Left kidney (tissue), 1 donor: ENCODE measurements at regions not wholly inside any gene's neighbourhood (a gene's known extent, or its start where the extent isn't known, plus 50 kb on each side); places are given as distances from the start of the nearest gene placed in this dataset.
"Not testable (repeated sequence)": the region's sequence is repeated elsewhere in the genome, so short reads cannot be mapped to it uniquely, and the experiment has no call there.

Source experiments
- DNase-seq: peaks from one replicate; pipeline ENCODE4 v3.0.0-alpha.2; 2013

DNA sequence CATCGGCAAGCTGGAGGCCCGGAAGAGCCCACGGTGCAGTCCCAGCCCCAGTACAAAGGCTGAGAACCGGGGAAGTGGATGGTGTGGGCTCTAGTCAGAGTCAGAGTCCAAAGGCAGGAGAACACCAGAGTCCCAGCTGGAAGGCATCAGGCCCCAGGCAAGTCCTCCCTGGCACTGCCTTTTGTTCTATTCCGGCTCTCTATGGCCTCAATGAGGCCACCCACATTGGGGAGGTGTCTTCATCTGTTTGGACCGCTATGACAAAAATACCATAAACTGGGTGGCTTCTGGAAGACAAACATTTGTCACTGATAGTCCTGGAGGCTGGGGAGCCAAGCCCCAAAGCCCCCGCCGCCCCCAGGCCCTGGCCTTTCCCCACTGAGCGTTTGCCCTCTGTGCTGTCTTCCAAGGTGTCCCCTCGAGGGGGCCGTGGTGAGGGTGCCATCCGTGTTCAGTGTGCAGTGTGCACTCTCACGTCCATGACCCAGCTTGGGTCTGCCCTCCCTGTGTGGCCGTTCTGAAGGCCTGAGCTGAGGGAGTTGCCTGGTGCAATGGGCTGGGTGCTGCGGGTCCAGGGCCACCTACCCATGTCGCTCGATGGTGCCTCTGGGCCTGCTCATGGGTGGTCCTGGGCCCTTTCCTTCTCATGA is 99.1 kb upstream of the PPP1R26 start:
- DNase-seq: no peak

DNA sequence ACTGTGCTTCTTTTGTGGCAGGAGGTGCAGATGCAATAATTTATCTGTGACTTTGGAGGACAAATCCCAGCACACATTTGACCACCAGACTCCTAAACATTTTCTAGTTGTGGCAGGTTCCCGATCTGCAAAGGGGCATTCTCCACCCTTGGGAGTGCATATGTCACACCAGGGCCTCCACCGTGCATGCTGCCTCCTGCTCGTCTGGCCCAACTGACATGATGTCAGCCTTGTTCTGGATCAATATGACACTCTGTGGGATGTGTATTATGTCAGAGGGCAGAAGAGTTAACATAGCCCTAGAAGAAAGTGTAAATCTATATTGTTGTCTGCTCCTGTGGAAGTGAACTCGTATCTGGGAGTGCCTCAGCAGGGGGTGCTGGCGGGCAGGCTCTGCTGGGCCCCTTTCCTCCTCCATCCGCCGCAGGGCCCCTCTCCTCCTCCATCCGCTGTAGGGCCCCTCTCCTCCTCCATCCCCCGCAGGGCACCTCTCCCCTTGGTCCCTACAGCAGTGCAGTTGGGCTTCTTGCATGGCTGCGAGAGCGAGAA is 97.7 kb upstream of the PPP1R26 start:
- no peak for DNase-seq

DNA sequence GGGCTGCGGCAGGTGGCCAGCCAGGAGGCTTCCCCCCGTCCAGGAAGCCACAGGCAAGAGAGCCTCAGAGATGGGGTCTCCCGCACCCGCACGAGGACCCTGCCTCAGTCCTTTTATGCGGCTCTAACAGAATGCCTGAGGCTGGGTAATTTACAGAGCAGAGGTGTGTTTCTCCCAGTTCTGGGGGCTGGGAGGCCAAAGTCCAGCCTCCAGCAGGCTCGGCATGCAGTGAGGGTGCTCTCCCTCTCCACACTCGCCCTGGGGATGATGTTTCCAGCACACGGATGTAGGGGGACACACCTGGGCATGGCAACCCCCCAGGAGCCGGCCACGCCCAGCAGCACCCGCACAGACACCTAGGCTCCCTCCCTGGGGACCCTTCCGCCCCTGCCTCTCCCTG is 95.4 kb upstream of the PPP1R26 start:
- no peak for DNase-seq

DNA sequence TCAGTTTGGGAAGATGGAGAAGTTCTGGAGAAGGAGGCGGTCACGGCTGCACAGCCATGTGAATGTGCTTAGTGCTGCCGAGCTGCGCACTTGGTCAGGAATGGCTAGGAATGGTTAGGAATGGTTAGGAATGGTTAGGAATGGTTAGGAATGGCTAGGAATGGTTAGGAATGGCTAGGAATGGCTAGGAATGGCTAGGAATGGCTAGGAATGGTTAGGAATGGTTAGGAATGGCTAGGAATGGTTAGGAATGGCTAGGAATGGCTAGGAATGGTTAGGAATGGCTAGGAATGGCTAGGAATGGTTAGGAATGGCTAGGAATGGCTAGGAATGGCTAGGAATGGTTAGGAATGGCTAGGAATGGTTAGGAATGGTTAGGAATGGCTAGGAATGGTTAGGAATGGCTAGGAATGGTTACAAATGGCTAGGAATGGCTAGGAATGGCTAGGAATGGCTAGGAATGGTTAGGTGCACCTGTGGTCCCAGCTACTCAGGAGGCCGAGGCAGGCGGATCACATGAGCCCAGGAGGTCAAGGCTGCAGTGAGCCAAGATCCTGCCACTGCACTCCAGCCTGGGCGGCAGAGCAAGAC is 94.7 kb upstream of the PPP1R26 start:
- DNase-seq: not testable (repeated sequence)

DNA sequence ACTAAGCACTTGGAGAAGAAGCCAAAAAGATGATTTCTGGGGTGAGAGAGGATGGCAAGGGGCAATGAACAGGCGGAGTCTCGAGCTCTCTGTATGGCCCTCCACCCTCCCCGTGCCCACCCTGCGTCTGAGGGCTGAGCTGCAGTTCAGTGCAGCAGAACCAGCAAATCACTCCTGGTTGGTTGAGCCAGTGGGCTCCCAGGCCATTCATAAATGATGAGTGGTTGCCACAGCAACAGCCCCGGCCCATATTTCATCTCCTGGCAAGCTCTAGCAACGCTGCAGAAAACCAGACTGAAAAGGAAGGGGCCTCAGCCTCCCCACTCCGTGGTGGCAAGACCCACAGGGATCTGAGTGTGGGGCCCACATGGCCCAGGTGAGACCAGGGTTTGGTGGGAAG is 93.8 kb upstream of the PPP1R26 start:
- DNase-seq: no peak

DNA sequence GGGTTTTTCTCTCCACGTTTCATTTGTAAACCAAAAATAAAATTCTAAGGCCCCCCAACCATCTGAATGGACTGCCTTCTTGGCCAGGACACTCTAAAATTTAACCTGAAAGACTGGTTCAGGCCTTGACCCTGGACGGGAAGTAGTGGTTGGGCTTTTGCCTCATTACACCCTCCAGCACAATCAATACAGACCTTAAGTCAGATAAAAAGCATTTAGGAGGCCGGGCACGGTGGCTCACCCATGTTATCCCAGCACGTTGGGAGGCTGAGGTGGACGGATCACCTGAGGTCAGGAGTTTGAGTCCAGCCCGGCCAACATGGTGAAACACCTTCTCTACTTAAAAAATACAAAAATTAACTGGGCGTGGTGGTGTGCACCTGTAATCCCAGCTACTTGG is 91.6 kb upstream of the PPP1R26 start:
- no peak for DNase-seq

DNA sequence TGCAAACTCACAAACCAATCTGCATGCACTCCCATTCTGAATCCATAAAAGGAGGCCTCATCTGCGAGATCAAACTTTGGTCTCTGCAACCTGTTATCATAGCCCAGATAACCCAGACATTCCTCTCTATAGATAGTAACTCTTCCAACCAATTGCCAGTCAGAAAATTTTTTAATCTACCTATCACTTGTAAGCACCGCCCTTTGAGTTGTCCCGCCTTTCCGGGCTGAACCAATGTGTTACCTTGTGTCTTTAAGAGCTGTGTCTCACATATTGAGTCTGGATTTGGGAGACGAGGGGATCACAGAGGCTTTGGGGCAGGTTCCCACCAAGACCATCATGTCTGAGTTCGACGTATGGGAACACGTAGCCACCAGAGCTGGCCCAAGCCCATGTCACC is 91.1 kb upstream of the PPP1R26 start:
- no peak for DNase-seq

DNA sequence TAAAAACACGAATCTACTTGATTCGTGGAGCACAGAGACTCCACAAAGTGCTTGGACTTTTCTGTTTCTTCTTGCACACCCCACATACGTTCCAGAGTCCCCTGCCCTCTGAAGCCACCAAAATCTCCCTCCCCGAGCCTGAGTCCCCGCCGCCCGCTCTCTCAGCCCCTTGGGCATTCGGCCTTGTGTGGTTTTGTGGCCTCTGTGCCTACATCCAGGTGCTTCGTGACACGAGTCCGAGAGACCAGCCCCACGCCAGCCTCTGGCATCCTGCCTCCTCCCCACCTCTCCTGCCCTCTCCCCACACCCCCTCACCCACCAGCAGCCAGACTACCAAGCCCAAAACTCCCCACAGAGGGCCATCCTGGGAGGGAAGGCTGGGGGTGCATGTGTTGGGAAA is 87.8 kb upstream of the PPP1R26 start:
- no peak for DNase-seq

DNA sequence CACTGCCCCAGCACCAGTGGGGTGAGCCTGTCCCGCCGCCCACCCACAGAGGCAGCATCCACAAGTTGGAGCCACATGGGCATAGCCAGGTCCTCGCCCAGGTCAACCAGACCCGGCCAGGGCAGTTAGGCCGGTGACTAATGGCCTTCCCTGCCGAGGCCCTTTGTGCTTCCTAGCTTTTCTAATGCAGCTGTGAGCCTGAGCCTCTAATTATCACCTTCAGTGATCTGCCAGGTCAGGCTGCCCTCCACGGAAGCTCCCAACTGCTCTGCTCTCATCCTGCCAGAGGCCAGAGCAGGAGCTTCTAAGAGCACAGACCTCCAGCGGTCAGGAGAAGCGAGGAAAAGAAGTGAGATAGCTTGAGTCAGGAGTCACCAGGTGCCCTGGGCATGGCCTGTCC is 87.1 kb upstream of the PPP1R26 start:
- no peak for DNase-seq

DNA sequence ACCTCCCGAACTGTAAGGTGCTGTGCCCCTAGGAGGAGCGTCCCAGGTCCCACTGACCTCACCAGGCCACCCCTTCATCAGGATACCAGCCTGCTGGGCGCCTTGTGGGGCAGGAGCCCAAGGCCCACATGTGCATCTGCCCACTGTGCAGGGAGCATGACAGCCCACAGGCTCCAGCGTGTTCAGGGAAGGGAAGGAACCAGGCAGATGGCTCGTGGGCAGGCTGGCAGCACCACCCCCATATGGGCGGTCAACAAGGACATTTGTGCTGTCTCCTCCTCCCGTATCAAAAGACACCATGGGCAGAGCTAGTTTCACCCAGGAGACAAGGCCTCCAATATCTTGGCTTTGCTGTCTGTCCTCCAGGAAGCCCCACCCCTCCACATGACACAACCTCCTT is 85.5 kb upstream of the PPP1R26 start:
- DNase-seq: no peak

DNA sequence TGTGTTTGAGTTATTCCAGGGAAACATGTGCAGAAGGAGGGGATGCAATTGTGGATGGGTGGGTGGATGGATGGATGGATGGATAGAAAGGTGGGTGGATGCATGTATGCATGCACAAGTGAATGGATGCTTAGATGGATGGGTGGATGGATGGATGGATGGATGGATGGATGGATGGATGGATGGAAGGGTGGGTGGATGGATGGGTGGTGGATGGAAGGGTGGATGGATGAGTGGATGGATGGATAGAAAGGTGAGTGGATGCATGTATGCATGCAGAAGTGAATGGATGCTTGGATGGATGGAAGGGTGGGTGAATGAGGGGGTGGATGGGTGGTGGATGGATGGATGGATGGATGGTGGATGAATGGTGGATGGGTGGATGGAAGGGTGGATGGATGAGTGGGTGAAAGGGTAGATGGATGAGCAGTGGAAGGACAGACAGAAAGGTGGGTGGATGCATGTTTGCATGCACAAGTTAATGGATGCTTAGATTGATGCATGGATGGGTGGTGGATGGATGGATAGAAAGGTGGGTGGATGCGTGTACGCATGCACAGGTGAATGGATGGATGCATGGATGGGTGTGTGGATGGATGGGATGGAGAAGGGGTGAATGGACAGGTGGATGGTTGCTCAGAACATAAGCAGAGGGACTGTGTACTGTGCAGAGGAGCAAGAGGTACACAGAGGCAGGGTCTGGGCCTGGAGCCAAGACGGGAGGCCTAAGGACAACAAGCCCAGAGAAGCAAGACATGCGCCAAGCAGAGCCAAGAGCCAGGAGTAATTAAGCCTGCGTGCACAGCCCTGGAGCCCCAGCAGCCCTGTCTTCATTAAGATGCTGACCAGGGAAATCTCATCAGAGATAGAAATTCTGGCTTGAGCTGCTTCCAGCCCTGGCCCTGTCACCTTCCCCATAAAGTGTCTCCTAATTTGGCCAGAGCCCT is 84.6 kb upstream of the PPP1R26 start:
- no peak for DNase-seq

DNA sequence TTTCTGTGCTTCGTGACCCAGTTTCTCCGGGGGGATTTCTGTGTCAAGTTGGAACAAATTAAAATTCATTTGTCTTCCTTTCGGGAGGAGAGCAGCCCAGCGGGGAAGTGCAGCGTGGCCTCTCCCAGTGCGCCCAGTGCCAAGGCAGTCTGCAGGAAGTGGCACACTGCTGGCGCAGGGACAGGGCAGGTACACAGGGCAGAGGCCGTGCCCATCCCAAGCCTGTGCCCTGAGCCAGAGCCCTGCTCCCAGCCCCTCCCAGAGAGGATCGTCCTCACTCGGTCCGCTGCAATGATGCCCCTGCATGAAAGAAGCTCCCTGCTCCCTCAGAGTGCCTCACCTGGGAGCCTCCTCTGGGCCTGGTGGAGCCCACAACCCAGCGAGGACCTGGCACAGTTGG is 82.4 kb upstream of the PPP1R26 start:
- DNase-seq: no peak

DNA sequence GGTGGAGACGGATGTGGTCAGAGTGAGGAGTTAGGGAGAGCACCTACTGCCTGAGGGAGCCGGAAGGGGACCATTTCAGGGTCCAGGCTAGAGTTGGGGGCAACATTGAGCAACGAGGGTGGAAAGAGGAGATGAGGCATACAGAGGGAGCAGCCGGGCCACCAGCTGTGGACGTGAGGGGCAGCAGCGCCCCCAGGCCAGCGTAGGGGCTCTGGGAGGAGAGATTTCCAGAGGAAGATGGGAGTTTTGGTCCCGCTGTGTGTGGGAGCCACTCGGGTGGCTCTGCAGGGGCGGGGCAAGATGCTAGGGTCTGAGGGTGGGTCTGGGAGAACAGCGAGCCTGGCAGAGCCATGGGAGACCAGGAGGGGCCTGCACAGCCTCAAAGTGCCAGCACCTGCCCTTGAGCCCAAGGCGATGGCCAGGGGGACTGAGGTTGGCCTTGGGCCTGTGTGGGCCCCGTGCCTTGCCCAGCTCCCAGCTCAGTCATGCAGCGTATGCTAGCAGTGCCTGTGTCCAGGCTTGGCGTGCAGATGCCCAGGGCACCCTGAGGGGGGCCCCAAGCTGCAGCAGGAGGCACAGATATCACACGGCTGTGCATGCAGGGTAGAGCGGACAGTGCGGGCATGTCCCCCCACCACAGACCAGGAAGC is 80.5 kb upstream of the PPP1R26 start:
- DNase-seq: no peak

DNA sequence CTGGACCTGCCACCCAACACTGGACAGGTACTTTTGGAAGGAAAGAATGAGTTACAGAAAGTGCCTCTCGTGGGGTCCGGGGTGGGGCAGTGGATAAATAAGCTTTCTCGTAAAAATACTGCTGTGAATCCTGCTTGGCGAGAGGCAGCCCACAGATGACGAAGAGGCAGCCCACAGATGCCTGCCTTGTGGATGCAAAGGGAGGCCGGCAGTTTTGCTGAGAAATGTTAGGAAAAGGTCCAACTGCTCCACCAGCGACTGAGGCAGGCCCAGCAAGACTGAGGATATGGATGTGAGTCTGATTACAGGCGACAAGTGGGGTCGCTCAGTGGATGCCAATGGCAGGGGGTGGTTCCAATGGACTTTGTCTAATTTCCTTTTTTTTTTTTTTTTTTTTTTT is 79.1 kb upstream of the PPP1R26 start:
- no peak for DNase-seq

DNA sequence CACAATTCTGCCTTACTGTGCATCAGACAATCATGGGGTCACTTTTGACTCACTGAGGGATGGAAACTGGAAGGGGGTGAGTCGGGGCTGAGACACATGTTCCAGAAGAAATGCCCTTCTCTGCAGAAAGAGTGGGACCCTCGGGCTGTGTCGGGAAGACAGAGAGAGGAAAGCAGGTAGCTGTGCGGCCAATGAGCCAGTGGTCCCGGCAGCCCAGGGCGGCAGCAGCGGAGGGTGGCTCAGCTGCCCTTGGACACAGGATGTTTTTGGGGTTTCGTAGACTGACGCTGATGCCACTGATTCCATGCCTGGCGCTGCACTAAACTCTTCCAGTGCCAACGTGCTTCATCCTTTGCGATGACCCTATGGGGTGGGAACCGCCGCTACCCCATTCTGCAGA is 78.4 kb upstream of the PPP1R26 start:
- no peak for DNase-seq

DNA sequence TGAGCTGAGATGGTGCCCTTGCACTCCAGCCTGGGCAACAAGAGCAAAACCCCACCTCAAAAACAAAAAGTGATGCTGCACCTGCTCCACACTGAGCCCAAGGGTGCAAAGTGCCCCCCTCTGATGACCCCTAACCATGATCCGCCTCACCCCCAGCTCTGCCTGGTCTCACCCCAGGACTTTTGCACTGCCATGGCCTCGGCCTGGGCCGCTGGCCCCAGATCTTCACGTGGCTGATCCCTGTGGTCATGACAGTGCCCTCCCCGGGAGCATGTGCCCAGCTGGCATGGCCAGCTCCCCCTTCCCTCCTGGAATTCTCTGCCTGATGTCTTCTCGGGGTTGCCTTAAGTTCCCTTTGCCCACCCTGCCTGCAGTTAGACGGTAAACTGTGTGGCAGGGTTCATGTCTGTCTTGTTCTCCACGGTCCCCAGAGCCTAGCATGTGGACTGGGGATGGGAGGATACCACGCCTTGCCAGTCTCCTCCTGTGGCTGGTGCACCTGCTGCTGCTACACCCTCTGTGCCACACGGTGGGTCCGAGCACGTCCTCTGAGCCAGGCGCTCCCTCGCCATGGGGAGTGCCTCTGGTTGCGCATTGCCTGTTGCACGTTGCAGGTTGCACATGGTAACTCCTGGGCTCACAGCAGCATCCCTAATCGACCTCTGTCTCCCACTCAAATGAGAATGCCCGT is 77.4 kb upstream of the PPP1R26 start:
- DNase-seq: no peak

DNA sequence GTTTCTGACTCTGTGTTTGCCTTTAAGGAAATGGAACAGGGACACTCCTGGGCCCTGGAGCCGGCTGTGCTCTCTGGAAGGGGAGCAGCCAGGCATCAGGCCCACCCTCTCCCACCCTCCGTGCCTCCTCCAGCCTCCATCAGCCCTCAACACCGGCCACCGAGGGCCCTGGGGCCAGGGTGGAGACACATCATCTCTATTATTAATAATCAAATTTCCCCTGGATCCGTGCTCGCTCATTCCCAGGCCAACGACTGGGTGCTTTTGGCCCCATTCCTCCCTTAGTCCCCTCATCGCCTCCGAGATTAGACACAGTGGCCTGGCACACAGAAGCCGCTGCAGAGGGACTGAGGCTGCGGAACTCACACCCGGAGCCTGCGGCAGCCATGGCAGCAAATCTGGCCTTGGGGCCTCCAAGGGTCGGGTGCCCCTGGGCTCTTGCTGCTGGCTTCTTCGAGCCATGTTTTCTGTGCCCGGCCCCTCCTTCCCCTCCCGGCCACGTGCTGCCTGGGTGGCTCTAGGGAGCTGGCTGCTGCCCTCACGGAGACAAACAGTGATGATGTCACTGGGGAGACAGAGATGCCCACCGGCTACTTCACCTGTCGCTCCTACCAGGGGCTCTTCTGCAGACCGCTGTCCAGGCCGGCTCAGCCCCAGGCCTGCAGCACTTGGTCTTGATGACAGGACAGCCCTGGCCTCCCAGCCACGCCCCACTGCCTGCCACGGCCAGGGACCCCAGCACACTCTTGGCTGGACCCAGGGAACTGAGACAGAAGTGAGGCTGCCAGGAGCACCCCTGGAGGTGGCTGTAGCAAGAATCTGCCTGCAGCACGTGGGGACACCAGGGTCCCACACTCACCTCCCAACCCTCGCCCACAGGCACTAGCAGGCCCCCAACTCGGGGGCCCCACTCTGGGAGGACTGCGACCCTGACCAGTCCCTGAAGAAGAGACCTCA is 76.6 kb upstream of the PPP1R26 start:
- no peak for DNase-seq

DNA sequence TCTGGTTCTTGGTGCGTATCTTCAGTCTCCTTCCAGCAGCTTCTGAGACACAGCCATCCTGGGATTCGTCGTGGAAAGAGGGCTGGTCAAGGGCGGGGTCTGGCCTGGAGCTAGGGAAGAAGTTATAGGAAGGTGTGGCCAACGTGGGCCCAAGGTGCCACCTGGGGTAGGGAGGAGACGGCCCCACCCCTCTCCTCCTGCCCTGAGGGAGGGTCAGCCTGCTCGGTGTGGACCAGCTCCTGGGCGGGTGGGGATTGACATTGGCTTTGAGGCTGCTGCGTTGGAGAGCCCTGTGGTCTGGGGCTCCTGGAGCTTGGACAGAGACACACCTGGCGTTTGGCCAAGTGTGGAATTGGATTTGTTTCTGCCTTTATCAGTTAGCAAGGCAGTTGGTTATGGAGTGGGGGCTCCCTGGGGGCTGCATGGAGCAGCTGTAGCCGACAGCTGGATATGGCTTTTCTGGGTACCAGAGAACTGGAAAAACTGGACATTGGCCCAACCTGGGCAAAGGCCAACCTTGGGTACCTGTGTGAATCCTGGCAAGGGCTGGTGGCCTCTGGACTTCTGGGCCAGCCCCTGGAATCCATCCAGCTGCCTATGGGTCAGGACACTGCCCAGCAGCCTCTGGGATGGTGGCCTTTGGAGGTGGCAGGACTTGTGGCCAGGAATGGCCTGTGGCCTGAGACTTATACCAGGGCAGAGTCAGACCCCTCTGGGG is 75.7 kb upstream of the PPP1R26 start:
- no peak for DNase-seq

DNA sequence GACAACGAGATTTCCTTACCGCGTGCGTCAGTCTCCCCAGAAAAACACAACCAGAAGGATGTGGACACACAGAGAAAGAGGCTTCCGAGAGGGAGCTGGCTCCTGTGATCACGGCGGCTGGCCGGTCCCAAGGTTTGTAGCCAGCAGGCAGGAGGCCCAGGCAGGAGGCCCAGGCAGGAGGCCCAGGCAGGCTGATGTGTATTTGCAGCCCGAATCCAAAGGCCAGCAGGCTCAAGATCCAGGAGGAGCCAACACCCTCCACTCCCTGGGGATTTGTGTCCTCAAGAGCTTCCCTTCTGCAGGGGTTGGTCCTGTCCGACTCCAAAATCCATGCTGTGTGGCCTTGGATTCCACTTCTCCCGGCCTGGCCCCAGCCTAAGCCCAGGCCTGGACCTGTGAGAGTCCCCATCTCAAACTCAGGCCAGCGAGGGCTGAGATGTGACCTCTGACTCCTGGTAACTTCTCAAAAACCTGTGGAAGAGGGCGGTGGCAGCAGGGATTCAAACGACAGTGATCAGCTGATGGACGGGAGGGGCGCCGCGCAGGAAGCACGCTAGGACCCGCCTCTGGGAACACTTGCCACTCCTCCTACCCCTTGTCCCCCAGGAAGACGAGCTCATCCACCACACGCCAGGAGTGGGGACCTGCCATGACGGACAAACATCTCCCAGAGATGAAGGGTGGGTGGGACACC is 75.0 kb upstream of the PPP1R26 start:
- DNase-seq: no peak

DNA sequence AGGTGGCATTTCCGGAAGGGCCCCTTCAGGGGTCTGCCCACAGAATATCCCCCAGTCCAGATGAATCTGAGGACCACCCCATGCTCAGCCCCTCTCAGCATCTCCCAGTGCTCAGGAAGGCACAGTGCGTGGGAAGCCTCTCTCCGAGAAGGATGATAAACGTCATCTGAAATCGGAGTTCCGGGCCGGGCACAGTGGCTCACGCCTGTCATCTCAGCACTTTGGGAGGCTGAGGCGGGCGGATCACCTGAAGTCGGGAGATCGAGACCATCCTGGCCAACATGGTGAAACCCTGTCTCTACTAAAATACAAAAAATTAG is 74.5 kb upstream of the PPP1R26 start:
- not testable (repeated sequence) for DNase-seq
